ENCODE measurements at regions not wholly inside any gene's neighbourhood (a gene's known extent, or its start where the extent isn't known, plus 50 kb on each side); places are given as distances from the start of the nearest gene placed in this dataset.
"Not testable (repeated sequence)": the region's sequence is repeated elsewhere in the genome, so short reads cannot be mapped to it uniquely, and the experiment has no call there.

DNA sequence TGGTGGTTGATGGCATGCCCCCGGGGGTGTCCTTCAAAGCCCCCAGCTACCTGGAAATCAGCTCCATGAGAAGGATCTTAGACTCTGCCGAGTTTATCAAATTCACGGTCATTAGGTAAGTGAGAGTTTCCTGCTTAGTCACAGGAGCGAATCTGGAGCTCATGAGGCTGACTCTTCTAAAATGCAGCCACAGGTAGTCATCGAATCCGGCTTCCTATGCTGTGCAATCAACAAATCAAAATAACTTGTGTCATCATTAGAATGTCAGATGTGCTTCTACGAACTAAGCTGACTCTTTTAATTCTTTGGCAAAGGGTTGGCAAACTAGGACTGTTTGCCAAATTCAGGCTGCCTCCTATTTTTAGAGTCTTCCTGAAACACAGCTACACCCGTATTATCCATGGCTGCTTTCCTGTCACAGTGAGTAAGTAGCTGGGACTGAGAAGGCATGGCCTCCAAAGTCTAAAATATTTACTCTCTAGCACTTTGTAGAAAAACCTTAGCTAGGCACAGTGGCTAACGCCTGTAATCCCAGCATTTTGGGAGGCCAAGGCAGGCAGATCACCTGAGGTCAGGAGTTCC, 108.0 kb downstream of the NSUN5 start:
- in situ Hi-C loops (cut with MboI); H4K20me1 ChIP-seq (replicated peaks; ENCODE audit: control insufficient read depth, insufficient read depth, low read length); H3K4me2 ChIP-seq (ENCODE audit: insufficient read depth, low read length); H3K79me2 ChIP-seq (ENCODE audit: control insufficient read depth, insufficient read depth, low read length); POLR2A ChIA-PET; H3K36me3 ChIP-seq (ENCODE audit: control insufficient read depth, insufficient read depth, low read length); H3K4me3 ChIP-seq; intact Hi-C loops (cut with micrococcal nuclease); ATAC-seq; CTCF ChIA-PET (ENCODE audit: low intra/inter-chr PET ratio); H3K9ac ChIP-seq (ENCODE audit: insufficient read depth in 1 of 2, low read depth in 2 of 2, low read length in 2 of 2); H3K9me3 ChIP-seq (replicated peaks; ENCODE audit: control insufficient read depth, insufficient read depth, low read depth, low read length); H3K9me1 ChIP-seq (ENCODE audit: control insufficient read depth, insufficient read depth, low read length); FAIRE-seq; H3K4me1 ChIP-seq (replicated peaks in 1 of 2; ENCODE audit: control insufficient read depth in 2 of 2, insufficient read depth in 2 of 2, low read length in 2 of 2); DNase-seq (ENCODE audit: extremely low read depth in 1 of 4, low spot score in 3 of 4); H3K27ac ChIP-seq (ENCODE audit: extremely low read depth, low read depth, low read length); H2AFZ ChIP-seq (ENCODE audit: low read depth, low read length); H3K27me3 ChIP-seq (ENCODE audit: control insufficient read depth in 2 of 2, insufficient read depth in 2 of 2, low read length in 2 of 2): not testable (repeated sequence)
- WGBS (ENCODE audit: insufficient coverage, low coverage, missing lambda C conversion rate): no CpG with 5 or more reads among the region's 9 CpGs
- BruUV-seq (replicated peaks): TSS peak; percentile 33

DNA sequence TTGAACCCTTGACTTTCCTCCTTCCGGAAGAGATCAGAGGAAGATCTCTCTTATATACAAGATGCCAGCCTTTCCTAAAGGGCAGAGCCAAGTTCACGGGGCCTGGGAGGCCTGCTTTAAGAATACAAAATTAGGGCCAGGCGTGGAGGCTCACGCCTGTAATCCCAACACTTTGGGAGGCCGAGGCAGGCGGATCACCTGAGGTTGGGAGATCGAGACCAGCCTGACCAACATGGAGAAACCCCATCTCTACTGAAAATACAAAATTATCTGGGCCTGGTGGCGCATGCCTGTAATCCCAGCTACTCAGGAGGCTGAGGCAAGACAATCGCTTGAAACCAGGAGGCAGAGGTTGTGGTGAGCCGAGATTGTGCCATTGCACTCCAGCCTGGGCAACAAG, 108.2 kb upstream of the SPDYE9 start:
- H3K36me3 ChIP-seq (ENCODE audit: control insufficient read depth, insufficient read depth, low read length); H3K4me3 ChIP-seq; ATAC-seq; H3K79me2 ChIP-seq (ENCODE audit: control insufficient read depth, insufficient read depth, low read length); H3K9ac ChIP-seq (ENCODE audit: insufficient read depth in 1 of 2, low read depth in 2 of 2, low read length in 2 of 2); DNase-seq (ENCODE audit: extremely low read depth in 1 of 4, low spot score in 3 of 4); H2AFZ ChIP-seq (ENCODE audit: low read depth, low read length); H3K27ac ChIP-seq (ENCODE audit: extremely low read depth, low read depth, low read length); H3K4me2 ChIP-seq (ENCODE audit: insufficient read depth, low read length); H3K27me3 ChIP-seq (ENCODE audit: control insufficient read depth in 2 of 2, insufficient read depth in 2 of 2, low read length in 2 of 2); BruUV-seq (replicated peaks); in situ Hi-C loops (cut with MboI); H4K20me1 ChIP-seq (replicated peaks; ENCODE audit: control insufficient read depth, insufficient read depth, low read length); H3K9me3 ChIP-seq (replicated peaks; ENCODE audit: control insufficient read depth, insufficient read depth, low read depth, low read length); POLR2A ChIA-PET; H3K9me1 ChIP-seq (ENCODE audit: control insufficient read depth, insufficient read depth, low read length); H3K4me1 ChIP-seq (replicated peaks in 1 of 2; ENCODE audit: control insufficient read depth in 2 of 2, insufficient read depth in 2 of 2, low read length in 2 of 2); CTCF ChIA-PET (ENCODE audit: low intra/inter-chr PET ratio); FAIRE-seq; intact Hi-C loops (cut with micrococcal nuclease): not testable (repeated sequence)
- WGBS (ENCODE audit: insufficient coverage, low coverage, missing lambda C conversion rate): 91% methylated on average over 4 of the region's 10 CpGs
